Hepatocyte (in vitro differentiated cells): ENCODE measurements at regions not wholly inside any gene's neighbourhood (a gene's known extent, or its start where the extent isn't known, plus 50 kb on each side); places are given as distances from the start of the nearest gene placed in this dataset.

ENCODE experiments used
- DNase-seq: peaks from one replicate; pipeline ENCODE4 v3.0.0-alpha.2; 2016; ENCODE audit warnings: low spot score
- H2AFZ ChIP-seq: fragments of 200-600 bp; sonication (generic); 2 replicates; pipeline ENCODE4 v1.6.0; 2016; ENCODE audit warnings: antibody characterized with exemption, mild to moderate bottlenecking
- H3K27ac ChIP-seq: fragments of 200-600 bp; sonication (generic); 2 replicates; pipeline ENCODE4 v1.5.1; 2016; ENCODE audit warnings: mild to moderate bottlenecking
- H3K27me3 ChIP-seq: fragments of 200-600 bp; sonication (generic); 2 replicates; pipeline ENCODE4 v1.6.1; 2016
- H3K36me3 ChIP-seq: fragments of 200-600 bp; sonication (generic); replicated peaks from 2 replicates; pipeline ENCODE4 v1.5.1; 2016; ENCODE audit warnings: low read depth; ENCODE audit not compliant: insufficient read depth
- H3K4me1 ChIP-seq: fragments of 200-600 bp; sonication (generic); 2 replicates; pipeline ENCODE4 v1.5.1; 2016; ENCODE audit warnings: mild to moderate bottlenecking, moderate library complexity; ENCODE audit not compliant: insufficient read depth
- H3K4me2 ChIP-seq: fragments of 200-600 bp; sonication (generic); 2 replicates; pipeline ENCODE4 v1.6.0; 2016
- H3K4me3 ChIP-seq: fragments of 200-600 bp; sonication (generic); 2 replicates; pipeline ENCODE4 v1.5.1; 2016; ENCODE audit warnings: mild to moderate bottlenecking
- H3K79me2 ChIP-seq: fragments of 200-600 bp; sonication (generic); 2 replicates; pipeline ENCODE4 v1.6.0; 2017; ENCODE audit warnings: mild to moderate bottlenecking
- H3K9me2 ChIP-seq: fragments of 200-600 bp; sonication (generic); replicated peaks from 2 replicates; pipeline ENCODE4 v1.6.0; 2017; ENCODE audit warnings: mild to moderate bottlenecking; ENCODE audit not compliant: insufficient read depth
- H3K9me3 ChIP-seq: fragments of 200-600 bp; sonication (generic); 2 replicates; pipeline ENCODE4 v1.5.1; 2016; ENCODE audit warnings: low read depth, mild to moderate bottlenecking
- H4K20me1 ChIP-seq: fragments of 200-600 bp; sonication (generic); 2 replicates; pipeline ENCODE4 v1.6.0; 2016; ENCODE audit warnings: mild to moderate bottlenecking; ENCODE audit not compliant: insufficient read depth, poor library complexity, severe bottlenecking
- CTCF ChIP-seq: fragments of 200-600 bp; sonication (generic); IDR thresholded peaks from 2 replicates; pipeline ENCODE4 v1.5.1; 2016; ENCODE audit warnings: antibody characterized with exemption, mild to moderate bottlenecking; ENCODE audit not compliant: poor library complexity
- EZH2 ChIP-seq: fragments of 200-600 bp; sonication (generic); IDR thresholded peaks from 2 replicates; pipeline ENCODE4 v1.6.1; 2016; ENCODE audit warnings: antibody characterized with exemption, mild to moderate bottlenecking, borderline replicate concordance
- EZH2phosphoT487 ChIP-seq: fragments of 200-600 bp; sonication (generic); IDR thresholded peaks from one replicate; pipeline ENCODE4 v1.6.1; 2018; ENCODE audit warnings: antibody characterized with exemption, mild to moderate bottlenecking, low read depth, moderate library complexity; ENCODE audit not compliant: unreplicated experiment, severe bottlenecking
- WGBS: methylation state at CpG from one replicate; pipeline ENCODE4 v1.1.6; 2016; ENCODE audit warnings: low lambda C conversion rate; ENCODE audit errors: missing lambda C conversion rate; 5-methylcytosine and 5-hydroxymethylcytosine counted together

DNA sequence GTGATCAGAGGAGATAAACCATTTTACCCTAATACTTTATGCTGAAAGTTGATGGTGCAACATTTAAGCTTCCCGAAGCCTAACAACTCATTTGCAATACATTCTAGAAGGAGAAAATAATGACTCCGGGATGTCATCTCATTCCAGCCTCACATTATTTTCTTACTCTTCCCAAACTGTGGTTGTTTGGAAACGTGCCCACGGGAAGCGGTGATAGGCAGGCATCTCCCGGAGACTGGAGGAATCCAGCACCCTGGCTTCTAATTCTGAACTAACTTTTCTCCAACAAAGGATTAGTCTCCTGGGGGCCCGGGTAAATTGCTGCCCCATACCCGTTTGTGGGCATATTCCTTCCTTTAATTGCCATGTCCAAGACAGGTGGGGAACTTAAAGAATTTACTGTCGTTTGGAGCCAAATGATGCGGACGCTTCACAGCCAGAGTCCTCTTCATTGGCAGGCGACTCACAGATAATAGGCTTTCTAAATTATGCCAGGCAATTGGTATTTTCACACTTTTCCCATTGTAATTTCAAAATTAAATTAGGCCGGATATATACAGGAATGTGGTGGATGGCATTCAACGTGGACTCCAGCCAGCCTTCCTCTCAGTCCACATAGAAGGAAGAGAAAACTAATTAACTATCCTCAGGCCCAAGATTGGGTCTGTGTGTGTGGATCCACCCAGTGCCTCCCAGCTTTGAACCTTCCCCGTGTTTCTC, 278.1 kb downstream of the AJAP1 start:
- Histone ChIP-seq H3K4me1 (no peaks in the 10 kb centered on the region), H3K36me3 (no peaks in the 10 kb centered on the region), H3K4me2 (no peak overlapping the region), H4K20me1 (no peaks in the 10 kb centered on the region), H3K27ac (no peak overlapping the region), H2AFZ (no peak overlapping the region), H3K27me3 (no peaks in the 10 kb centered on the region), H3K4me3 (no peak overlapping the region), H3K79me2 (no peaks in the 10 kb centered on the region), H3K9me2 (no peaks in the 10 kb centered on the region), H3K9me3 (no peaks in the 10 kb centered on the region)
- no peak for TF ChIP-seq EZH2phosphoT487
- DNase-seq, result no peak
- 85% methylated on average over 15 of the region's 15 CpGs for WGBS

- H3K4me1 ChIP-seq, result no peaks in the 10 kb centered on the region
- no peak overlapping the region for H2AFZ ChIP-seq
- no peak overlapping the region for H3K4me3 ChIP-seq
- 76% methylated on average over 4 of the region's 4 CpGs for WGBS
- H3K27me3 ChIP-seq, result no peaks in the 10 kb centered on the region
- no peaks in the 10 kb centered on the region for H3K36me3 ChIP-seq
- no peaks in the 10 kb centered on the region for H4K20me1 ChIP-seq
- TF ChIP-seq EZH2phosphoT487 (no peak), EZH2 (no peak), CTCF (no peak)
- H3K9me3 ChIP-seq, result no peaks in the 10 kb centered on the region
- H3K79me2 ChIP-seq, result no peaks in the 10 kb centered on the region
- H3K4me2 ChIP-seq, result no peak overlapping the region
- no peak overlapping the region for H3K27ac ChIP-seq
- H3K9me2 ChIP-seq, result no peaks in the 10 kb centered on the region
- no peak for DNase-seq
Observed at GRCh38 chr1:4931486-4931885, 277.1 kb downstream of the AJAP1 start.

DNA sequence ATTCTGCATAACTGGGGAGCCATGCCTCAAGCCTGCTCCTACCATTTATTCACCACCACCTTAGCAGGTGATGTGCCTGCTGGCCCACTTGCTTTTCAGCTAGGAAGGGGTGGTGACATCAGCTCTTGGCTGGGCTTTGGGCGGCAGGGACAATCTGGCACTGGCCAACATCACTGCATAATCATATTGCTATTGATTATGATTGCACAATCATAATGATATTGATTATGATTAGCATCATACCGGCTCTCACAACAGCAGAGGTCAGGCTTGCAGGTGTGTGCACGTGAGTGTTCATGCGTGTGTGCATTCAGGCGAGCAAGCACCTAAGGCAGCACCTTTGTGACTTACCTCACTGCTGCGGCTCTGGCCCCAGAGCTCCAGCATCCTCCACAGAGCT, 273.8 kb downstream of the AJAP1 start:
- Histone ChIP-seq H3K27ac (no peak overlapping the region), H3K9me2 (no peaks in the 10 kb centered on the region), H3K36me3 (no peaks in the 10 kb centered on the region), H4K20me1 (no peaks in the 10 kb centered on the region), H2AFZ (no peak overlapping the region), H3K4me1 (no peaks in the 10 kb centered on the region), H3K27me3 (no peaks in the 10 kb centered on the region), H3K9me3 (no peaks in the 10 kb centered on the region), H3K79me2 (no peaks in the 10 kb centered on the region), H3K4me3 (no peak overlapping the region), H3K4me2 (no peak overlapping the region)
- no peak for TF ChIP-seq EZH2phosphoT487
- no peak for TF ChIP-seq EZH2
- TF ChIP-seq CTCF, result no peak
- 92% methylated on average over 6 of the region's 6 CpGs for WGBS
- DNase-seq, result no peak

GRCh38 chr1:4924356-4924755, 269.9 kb downstream of the AJAP1 start:
- H3K9me2 ChIP-seq, result no peaks in the 10 kb centered on the region
- H3K79me2 ChIP-seq, result no peaks in the 10 kb centered on the region
- H3K4me3 ChIP-seq, result no peak overlapping the region
- no peak for DNase-seq
- H3K4me2 ChIP-seq, result no peak overlapping the region
- H2AFZ ChIP-seq, result no peak overlapping the region
- H4K20me1 ChIP-seq, result no peaks in the 10 kb centered on the region
- 73% methylated on average over 2 of the region's 2 CpGs for WGBS
- H3K27ac ChIP-seq, result no peak overlapping the region
- H3K4me1 ChIP-seq, result no peaks in the 10 kb centered on the region
- H3K27me3 ChIP-seq, result no peaks in the 10 kb centered on the region
- no peak for TF ChIP-seq EZH2
- TF ChIP-seq CTCF, result no peak
- no peaks in the 10 kb centered on the region for H3K36me3 ChIP-seq
- H3K9me3 ChIP-seq, result no peaks in the 10 kb centered on the region
